ENCODE measurements at regions not wholly inside any gene's neighbourhood (a gene's known extent, or its start where the extent isn't known, plus 50 kb on each side); places are given as distances from the start of the nearest gene placed in this dataset.

DNA sequence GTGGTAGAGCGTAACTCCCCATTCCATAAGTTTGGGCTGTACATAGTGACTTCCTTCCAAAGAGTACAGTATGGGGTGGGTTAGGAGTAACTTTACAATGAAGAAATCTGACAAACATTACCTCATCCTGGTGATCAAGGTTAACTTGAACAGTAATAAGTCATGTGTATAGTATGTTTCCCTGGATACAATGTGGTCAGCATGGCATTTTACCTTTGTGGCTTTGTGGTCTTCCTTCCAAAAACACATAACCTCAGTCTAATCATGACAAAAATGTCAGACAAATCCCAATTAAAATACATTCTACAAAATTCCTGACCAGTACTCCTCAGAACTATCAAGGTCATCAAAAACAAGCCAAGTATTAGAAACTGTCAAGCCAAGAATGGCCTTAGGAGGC, 225.1 kb downstream of the UBE3D start:
- Histone ChIP-seq H3K4me3 (ENCODE audit: insufficient read depth, low read depth, low read length) (no peak overlapping the region), H3K27me3 (ENCODE audit: control insufficient read depth, insufficient read depth, low read length) (no peaks in the 10 kb centered on the region), H3K36me3 (replicated peaks; ENCODE audit: control insufficient read depth, insufficient read depth, low read length) (no peaks in the 10 kb centered on the region)
- no peak for DNase-seq

DNA sequence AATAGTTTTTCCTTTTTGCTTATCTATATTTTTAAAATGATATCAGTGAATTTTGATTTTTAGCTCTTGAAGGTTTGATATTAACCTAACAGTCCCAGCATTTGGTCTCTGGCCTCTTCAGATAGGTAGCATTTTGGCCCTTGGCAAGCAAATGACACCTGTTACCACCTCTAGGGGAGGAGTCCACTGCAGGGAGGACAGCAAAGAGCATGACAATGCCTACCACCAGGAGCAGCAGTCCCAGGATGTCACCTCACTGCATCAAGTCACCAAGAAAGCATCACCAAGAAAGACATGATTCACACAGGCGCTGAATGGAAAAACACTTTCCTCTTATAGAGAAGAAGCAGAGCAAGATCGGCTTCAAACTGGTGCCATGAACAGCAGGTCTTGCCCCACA, 224.3 kb downstream of the UBE3D start:
- no peak overlapping the region for H3K4me3 ChIP-seq (ENCODE audit: insufficient read depth, low read depth, low read length)
- H3K27me3 ChIP-seq (ENCODE audit: control insufficient read depth, insufficient read depth, low read length): no peaks in the 10 kb centered on the region
- no peaks in the 10 kb centered on the region for H3K36me3 ChIP-seq (replicated peaks; ENCODE audit: control insufficient read depth, insufficient read depth, low read length)
- peak; percentile 2 for DNase-seq
